ENCODE measurements at regions not wholly inside any gene's neighbourhood (a gene's known extent, or its start where the extent isn't known, plus 50 kb on each side); places are given as distances from the start of the nearest gene placed in this dataset.

- no peak for TF ChIP-seq CTCF (IDR thresholded peaks at IDR 0.05; ENCODE audit: insufficient read depth, low read length, poor library complexity, severe bottlenecking)
- no peaks in the 10 kb centered on the region for H3K27me3 ChIP-seq (replicated peaks; ENCODE audit: control insufficient read depth, insufficient read depth, low read length)
These were observed 677.4 kb upstream of the TMEM132C start for GRCh38 chr12:127589541-127589940.

GRCh38 chr12:127590868-127591267 is 676.1 kb upstream of the TMEM132C start:
- no peak overlapping the region for H3K4me3 ChIP-seq (replicated peaks; ENCODE audit: low read depth, low read length)
- H3K27me3 ChIP-seq (replicated peaks; ENCODE audit: control insufficient read depth, insufficient read depth, low read length), result no peaks in the 10 kb centered on the region
- no peak for DNase-seq (ENCODE audit: extremely low read depth, insufficient read length)
- H3K36me3 ChIP-seq (ENCODE audit: control insufficient read depth, insufficient read depth, low read length), result no peaks in the 10 kb centered on the region
- TF ChIP-seq CTCF (IDR thresholded peaks at IDR 0.05; ENCODE audit: insufficient read depth, low read length, poor library complexity, severe bottlenecking), result no peak

More at GRCh38 chr12:127589541-127589940, 677.4 kb upstream of the TMEM132C start:
- DNase-seq (ENCODE audit: extremely low read depth, insufficient read length), result no peak
- Histone ChIP-seq H3K36me3 (ENCODE audit: control insufficient read depth, insufficient read depth, low read length) (no peaks in the 10 kb centered on the region), H3K4me3 (replicated peaks; ENCODE audit: low read depth, low read length) (no peak overlapping the region)

GRCh38 chr12:127592245-127592644 is 674.7 kb upstream of the TMEM132C start:
- Histone ChIP-seq H3K27me3 (replicated peaks; ENCODE audit: control insufficient read depth, insufficient read depth, low read length) (no peaks in the 10 kb centered on the region), H3K36me3 (ENCODE audit: control insufficient read depth, insufficient read depth, low read length) (no peaks in the 10 kb centered on the region), H3K4me3 (replicated peaks; ENCODE audit: low read depth, low read length) (no peak overlapping the region)
- no peak for DNase-seq (ENCODE audit: extremely low read depth, insufficient read length)
- no peak for TF ChIP-seq CTCF (IDR thresholded peaks at IDR 0.05; ENCODE audit: insufficient read depth, low read length, poor library complexity, severe bottlenecking)

- Histone ChIP-seq H3K27me3 (replicated peaks; ENCODE audit: control insufficient read depth, insufficient read depth, low read length) (no peaks in the 10 kb centered on the region), H3K4me3 (replicated peaks; ENCODE audit: low read depth, low read length) (no peak overlapping the region), H3K36me3 (ENCODE audit: control insufficient read depth, insufficient read depth, low read length) (no peaks in the 10 kb centered on the region)
- no peak for DNase-seq (ENCODE audit: extremely low read depth, insufficient read length)
- TF ChIP-seq CTCF (IDR thresholded peaks at IDR 0.05; ENCODE audit: insufficient read depth, low read length, poor library complexity, severe bottlenecking), result no peak
These were observed 672.5 kb upstream of the TMEM132C start for GRCh38 chr12:127594351-127594970.

- DNase-seq (ENCODE audit: extremely low read depth, insufficient read length), result no peak
- Histone ChIP-seq H3K4me3 (replicated peaks; ENCODE audit: low read depth, low read length) (no peak overlapping the region), H3K27me3 (replicated peaks; ENCODE audit: control insufficient read depth, insufficient read depth, low read length) (no peaks in the 10 kb centered on the region), H3K36me3 (ENCODE audit: control insufficient read depth, insufficient read depth, low read length) (no peaks in the 10 kb centered on the region)
- no peak for TF ChIP-seq CTCF (IDR thresholded peaks at IDR 0.05; ENCODE audit: insufficient read depth, low read length, poor library complexity, severe bottlenecking)
These were observed 671.5 kb upstream of the TMEM132C start for GRCh38 chr12:127595506-127595905.

GRCh38 chr12:127596891-127597290 is 670.1 kb upstream of the TMEM132C start:
- Histone ChIP-seq H3K27me3 (replicated peaks; ENCODE audit: control insufficient read depth, insufficient read depth, low read length) (no peaks in the 10 kb centered on the region), H3K4me3 (replicated peaks; ENCODE audit: low read depth, low read length) (no peak overlapping the region), H3K36me3 (ENCODE audit: control insufficient read depth, insufficient read depth, low read length) (no peaks in the 10 kb centered on the region)
- no peak for TF ChIP-seq CTCF (IDR thresholded peaks at IDR 0.05; ENCODE audit: insufficient read depth, low read length, poor library complexity, severe bottlenecking)
- no peak for DNase-seq (ENCODE audit: extremely low read depth, insufficient read length)

Data from GM06990 (cell line).